PC-3 (cell line): ENCODE measurements at regions not wholly inside any gene's neighbourhood (a gene's known extent, or its start where the extent isn't known, plus 50 kb on each side); places are given as distances from the start of the nearest gene placed in this dataset.

ENCODE experiments used
- CTCF ChIP-seq: fragments of 300-600 bp; sonication (generic); conservative IDR thresholded peaks from 2 replicates; pipeline ENCODE4 v1.5.1; 2017; ENCODE audit warnings: antibody characterized with exemption, low read depth, mild to moderate bottlenecking, low read length
- EZH2 ChIP-seq: fragments of 300-600 bp; sonication (generic); IDR thresholded peaks from one replicate; pipeline ENCODE4 v1.6.1; 2017; ENCODE audit warnings: antibody characterized with exemption, mild to moderate bottlenecking, low read length; ENCODE audit not compliant: unreplicated experiment
- EZH2phosphoT487 ChIP-seq: fragments of 300-600 bp; sonication (generic); IDR thresholded peaks from 2 replicates; pipeline ENCODE4 v1.6.1; 2018; ENCODE audit warnings: mild to moderate bottlenecking, antibody characterized with exemption, low read length, borderline replicate concordance

GRCh38 chr14:100428727-100429126 is 105.6 kb downstream of the SLC25A47 start:
- TF ChIP-seq CTCF, result no peak
- TF ChIP-seq EZH2, result no peak
- TF ChIP-seq EZH2phosphoT487, result no peak
